ENCODE measurements at regions not wholly inside any gene's neighbourhood (a gene's known extent, or its start where the extent isn't known, plus 50 kb on each side); places are given as distances from the start of the nearest gene placed in this dataset.
A peak's percentile ranks its signal among the peaks of the same experiment; 100 is the strongest.

GRCh38 chr1:224518528-224518927 is 83.9 kb upstream of the WDR26 start:
- TF ChIP-seq CTCF (IDR thresholded peaks at IDR 0.05; ENCODE audit: low read depth, low read length) = no peak
- H3K27me3 ChIP-seq = no peaks in the 10 kb centered on the region
- H3K4me3 ChIP-seq (ENCODE audit: low read depth, low read length) = no peak overlapping the region
- H3K36me3 ChIP-seq = no peaks in the 10 kb centered on the region
- no peaks in the 10 kb centered on the region for H3K9me3 ChIP-seq
- DNase-seq = no peak
- H3K4me1 ChIP-seq = peaks cover 22% of the 10 kb centered on the region

- H3K27me3 ChIP-seq = no peaks in the 10 kb centered on the region
- H3K4me3 ChIP-seq (ENCODE audit: low read depth, low read length) = no peak overlapping the region
- H3K36me3 ChIP-seq = no peaks in the 10 kb centered on the region
- no peak for DNase-seq
- no peaks in the 10 kb centered on the region for H3K9me3 ChIP-seq
- no peak for TF ChIP-seq CTCF (IDR thresholded peaks at IDR 0.05; ENCODE audit: low read depth, low read length)
- peaks cover 14% of the 10 kb centered on the region for H3K4me1 ChIP-seq
Observed at GRCh38 chr1:224519874-224520273, 85.3 kb upstream of the WDR26 start.

- Histone ChIP-seq H3K4me3 (ENCODE audit: low read depth, low read length) (no peak overlapping the region), H3K4me1 (peaks cover 8% of the 10 kb centered on the region), H3K27me3 (no peaks in the 10 kb centered on the region), H3K36me3 (no peaks in the 10 kb centered on the region), H3K9me3 (no peaks in the 10 kb centered on the region)
- no peak for DNase-seq
- no peak for TF ChIP-seq CTCF (IDR thresholded peaks at IDR 0.05; ENCODE audit: low read depth, low read length)
Observed at GRCh38 chr1:224520808-224521207, 86.2 kb upstream of the WDR26 start.

- Histone ChIP-seq H3K36me3 (no peaks in the 10 kb centered on the region), H3K27me3 (no peaks in the 10 kb centered on the region), H3K4me3 (ENCODE audit: low read depth, low read length) (no peak overlapping the region), H3K9me3 (no peaks in the 10 kb centered on the region), H3K4me1 (peaks cover under 1% of the 10 kb centered on the region)
- TF ChIP-seq CTCF (IDR thresholded peaks at IDR 0.05; ENCODE audit: low read depth, low read length) = peak; percentile 19; the same call in 1 of the 2 replicates
- no peak for DNase-seq
Observed at GRCh38 chr1:224521904-224522734, 87.5 kb upstream of the WDR26 start.

GRCh38 chr1:224523676-224524075 is 89.1 kb upstream of the WDR26 start:
- TF ChIP-seq CTCF (IDR thresholded peaks at IDR 0.05; ENCODE audit: low read depth, low read length) = no peak
- Histone ChIP-seq H3K4me1 (peaks cover under 1% of the 10 kb centered on the region), H3K9me3 (no peaks in the 10 kb centered on the region), H3K27me3 (no peaks in the 10 kb centered on the region), H3K36me3 (no peaks in the 10 kb centered on the region), H3K4me3 (ENCODE audit: low read depth, low read length) (no peak overlapping the region)
- DNase-seq = no peak

- TF ChIP-seq CTCF (IDR thresholded peaks at IDR 0.05; ENCODE audit: low read depth, low read length) = no peak
- H3K4me3 ChIP-seq (ENCODE audit: low read depth, low read length) = no peak overlapping the region
Observed at GRCh38 chr1:224524679-224525078, 90.1 kb upstream of the WDR26 start.

More at GRCh38 chr1:224524679-224525078, 90.1 kb upstream of the WDR26 start:
- no peaks in the 10 kb centered on the region for H3K27me3 ChIP-seq
- no peaks in the 10 kb centered on the region for H3K36me3 ChIP-seq
- DNase-seq = no peak
- no peaks in the 10 kb centered on the region for H3K9me3 ChIP-seq
- H3K4me1 ChIP-seq = peaks cover 10% of the 10 kb centered on the region

Data from BE2C (cell line).